ENCODE measurements at regions not wholly inside any gene's neighbourhood (a gene's known extent, or its start where the extent isn't known, plus 50 kb on each side); places are given as distances from the start of the nearest gene placed in this dataset.
"Not testable (repeated sequence)": the region's sequence is repeated elsewhere in the genome, so short reads cannot be mapped to it uniquely, and the experiment has no call there.

GRCh38 chr12:19771858-19772257 lies 332.6 kb downstream of the AEBP2 start:
- Histone ChIP-seq H3K36me3 (replicated peaks; ENCODE audit: insufficient read depth, low read length) (no peaks in the 10 kb centered on the region), H3K4me3 (ENCODE audit: low read length) (no peak overlapping the region), H3K4me1 (ENCODE audit: low read length) (no peaks in the 10 kb centered on the region), H3K27me3 (replicated peaks; ENCODE audit: insufficient read depth, low read length) (no peaks in the 10 kb centered on the region), H3K79me2 (ENCODE audit: low read length) (no peaks in the 10 kb centered on the region), H3K9me2 (replicated peaks; ENCODE audit: insufficient read depth, low read length) (no peaks in the 10 kb centered on the region), H3K27ac (ENCODE audit: low read length) (no peak overlapping the region), H3K4me2 (ENCODE audit: low read depth, low read length) (no peak overlapping the region), H3K9ac (ENCODE audit: low read length) (no peak overlapping the region), H4K20me1 (ENCODE audit: insufficient read depth, low read length) (no peaks in the 10 kb centered on the region), H2AFZ (ENCODE audit: low read length) (no peak overlapping the region), H3F3A (ENCODE audit: insufficient read depth, low read length) (no peaks in the 10 kb centered on the region), H3K9me3 (replicated peaks; ENCODE audit: insufficient read depth, low read length) (no peaks in the 10 kb centered on the region)
- no peak for DNase-seq
- no peak for TF ChIP-seq EZH2 (optimal IDR thresholded peaks at IDR 0.05; ENCODE audit: low read depth, low read length)
- TF ChIP-seq, protein P1, sequence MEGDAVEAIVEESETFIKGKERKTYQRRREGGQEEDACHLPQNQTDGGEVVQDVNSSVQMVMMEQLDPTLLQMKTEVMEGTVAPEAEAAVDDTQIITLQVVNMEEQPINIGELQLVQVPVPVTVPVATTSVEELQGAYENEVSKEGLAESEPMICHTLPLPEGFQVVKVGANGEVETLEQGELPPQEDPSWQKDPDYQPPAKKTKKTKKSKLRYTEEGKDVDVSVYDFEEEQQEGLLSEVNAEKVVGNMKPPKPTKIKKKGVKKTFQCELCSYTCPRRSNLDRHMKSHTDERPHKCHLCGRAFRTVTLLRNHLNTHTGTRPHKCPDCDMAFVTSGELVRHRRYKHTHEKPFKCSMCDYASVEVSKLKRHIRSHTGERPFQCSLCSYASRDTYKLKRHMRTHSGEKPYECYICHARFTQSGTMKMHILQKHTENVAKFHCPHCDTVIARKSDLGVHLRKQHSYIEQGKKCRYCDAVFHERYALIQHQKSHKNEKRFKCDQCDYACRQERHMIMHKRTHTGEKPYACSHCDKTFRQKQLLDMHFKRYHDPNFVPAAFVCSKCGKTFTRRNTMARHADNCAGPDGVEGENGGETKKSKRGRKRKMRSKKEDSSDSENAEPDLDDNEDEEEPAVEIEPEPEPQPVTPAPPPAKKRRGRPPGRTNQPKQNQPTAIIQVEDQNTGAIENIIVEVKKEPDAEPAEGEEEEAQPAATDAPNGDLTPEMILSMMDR (IDR thresholded peaks at IDR 0.05; ENCODE audit: low read length), result no peak
- TF ChIP-seq EZH2phosphoT487 (IDR thresholded peaks at IDR 0.05; ENCODE audit: low read length), result no peak

GRCh38 chr12:19772776-19773175 lies 333.5 kb downstream of the AEBP2 start:
- no peak overlapping the region for H3K27ac ChIP-seq (ENCODE audit: low read length)
- no peak overlapping the region for H3K9ac ChIP-seq (ENCODE audit: low read length)
- no peak overlapping the region for H3K4me3 ChIP-seq (ENCODE audit: low read length)
- DNase-seq, result no peak
- H3K27me3 ChIP-seq (replicated peaks; ENCODE audit: insufficient read depth, low read length), result no peaks in the 10 kb centered on the region
- H4K20me1 ChIP-seq (ENCODE audit: insufficient read depth, low read length), result no peaks in the 10 kb centered on the region
- no peak overlapping the region for H3K4me2 ChIP-seq (ENCODE audit: low read depth, low read length)
- no peaks in the 10 kb centered on the region for H3F3A ChIP-seq (ENCODE audit: insufficient read depth, low read length)
- no peaks in the 10 kb centered on the region for H3K4me1 ChIP-seq (ENCODE audit: low read length)
- H3K79me2 ChIP-seq (ENCODE audit: low read length), result no peaks in the 10 kb centered on the region
- H3K36me3 ChIP-seq (replicated peaks; ENCODE audit: insufficient read depth, low read length), result no peaks in the 10 kb centered on the region
- H3K9me3 ChIP-seq (replicated peaks; ENCODE audit: insufficient read depth, low read length), result no peaks in the 10 kb centered on the region
- H3K9me2 ChIP-seq (replicated peaks; ENCODE audit: insufficient read depth, low read length), result no peaks in the 10 kb centered on the region
- no peak overlapping the region for H2AFZ ChIP-seq (ENCODE audit: low read length)
- no peak for TF ChIP-seq EZH2phosphoT487 (IDR thresholded peaks at IDR 0.05; ENCODE audit: low read length)

DNA sequence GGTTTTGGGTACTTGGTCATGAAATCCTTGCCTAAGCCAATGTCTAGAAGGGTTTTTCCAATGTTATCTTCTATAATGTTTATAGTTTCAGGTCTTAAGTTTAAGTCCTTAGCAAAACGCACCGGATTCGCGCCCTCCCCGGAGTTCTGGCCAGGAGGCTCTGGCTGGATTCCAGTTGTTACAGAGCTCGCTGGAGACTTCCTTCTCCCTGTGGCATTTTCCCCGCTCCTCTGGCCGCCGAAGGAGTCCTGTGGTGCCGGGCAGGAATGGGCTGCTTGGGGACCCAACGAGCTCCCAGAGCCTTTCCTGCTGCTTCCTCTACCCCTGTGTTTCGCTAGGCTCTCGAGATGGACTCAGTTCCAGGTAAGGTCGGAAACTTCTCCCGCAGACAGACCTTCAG lies 335.9 kb downstream of the AEBP2 start:
- Histone ChIP-seq H3K9ac (ENCODE audit: low read length) (no peak overlapping the region), H3K36me3 (replicated peaks; ENCODE audit: insufficient read depth, low read length) (no peaks in the 10 kb centered on the region), H3K4me3 (ENCODE audit: low read length) (no peak overlapping the region), H3K27me3 (replicated peaks; ENCODE audit: insufficient read depth, low read length) (no peaks in the 10 kb centered on the region), H3K4me1 (ENCODE audit: low read length) (no peaks in the 10 kb centered on the region), H2AFZ (ENCODE audit: low read length) (no peak overlapping the region), H3K27ac (ENCODE audit: low read length) (no peak overlapping the region), H3K4me2 (ENCODE audit: low read depth, low read length) (no peak overlapping the region), H3K9me2 (replicated peaks; ENCODE audit: insufficient read depth, low read length) (no peaks in the 10 kb centered on the region), H3K9me3 (replicated peaks; ENCODE audit: insufficient read depth, low read length) (no peaks in the 10 kb centered on the region), H3K79me2 (ENCODE audit: low read length) (no peaks in the 10 kb centered on the region), H4K20me1 (ENCODE audit: insufficient read depth, low read length) (no peaks in the 10 kb centered on the region), H3F3A (ENCODE audit: insufficient read depth, low read length) (no peaks in the 10 kb centered on the region)
- TF ChIP-seq EZH2 (optimal IDR thresholded peaks at IDR 0.05; ENCODE audit: low read depth, low read length), result no peak
- DNase-seq, result no peak

DNA sequence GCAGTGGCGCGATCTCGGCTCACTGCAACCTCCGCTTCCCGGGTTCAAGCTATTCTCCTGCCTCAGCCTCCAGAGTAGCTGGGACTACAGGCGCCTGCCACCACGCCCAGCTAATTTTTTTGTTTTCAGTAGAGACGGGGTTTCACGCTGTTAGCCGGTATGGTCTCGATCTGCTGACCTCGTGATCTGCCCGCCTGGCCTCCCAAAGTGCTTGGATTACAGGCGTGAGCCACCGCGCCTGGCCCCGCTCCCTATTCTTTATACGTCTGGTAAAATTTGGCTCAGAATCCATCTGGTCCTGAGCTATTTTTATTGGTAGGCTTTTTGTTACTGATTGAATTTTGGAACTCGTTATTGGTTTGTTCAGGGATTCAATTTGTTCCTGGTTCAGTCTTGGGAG lies 336.7 kb downstream of the AEBP2 start:
- H3K4me2 ChIP-seq (ENCODE audit: low read depth, low read length); H3K9ac ChIP-seq (ENCODE audit: low read length); H3K36me3 ChIP-seq (replicated peaks; ENCODE audit: insufficient read depth, low read length); H3K27me3 ChIP-seq (replicated peaks; ENCODE audit: insufficient read depth, low read length); H3K4me3 ChIP-seq (ENCODE audit: low read length); H3K27ac ChIP-seq (ENCODE audit: low read length); H3K79me2 ChIP-seq (ENCODE audit: low read length); H3F3A ChIP-seq (ENCODE audit: insufficient read depth, low read length); H3K9me2 ChIP-seq (replicated peaks; ENCODE audit: insufficient read depth, low read length); DNase-seq; H3K4me1 ChIP-seq (ENCODE audit: low read length); H3K9me3 ChIP-seq (replicated peaks; ENCODE audit: insufficient read depth, low read length); H4K20me1 ChIP-seq (ENCODE audit: insufficient read depth, low read length); H2AFZ ChIP-seq (ENCODE audit: low read length): not testable (repeated sequence)

GRCh38 chr12:19778172-19778571 lies 338.9 kb downstream of the AEBP2 start:
- no peak for DNase-seq
- Histone ChIP-seq H3K79me2 (ENCODE audit: low read length) (no peaks in the 10 kb centered on the region), H3K9me3 (replicated peaks; ENCODE audit: insufficient read depth, low read length) (no peaks in the 10 kb centered on the region), H3K27me3 (replicated peaks; ENCODE audit: insufficient read depth, low read length) (no peaks in the 10 kb centered on the region), H4K20me1 (ENCODE audit: insufficient read depth, low read length) (no peaks in the 10 kb centered on the region), H3K9ac (ENCODE audit: low read length) (no peak overlapping the region), H3K4me1 (ENCODE audit: low read length) (no peaks in the 10 kb centered on the region), H3F3A (ENCODE audit: insufficient read depth, low read length) (no peaks in the 10 kb centered on the region), H3K27ac (ENCODE audit: low read length) (no peak overlapping the region), H3K36me3 (replicated peaks; ENCODE audit: insufficient read depth, low read length) (no peaks in the 10 kb centered on the region), H3K4me2 (ENCODE audit: low read depth, low read length) (no peak overlapping the region), H2AFZ (ENCODE audit: low read length) (no peak overlapping the region), H3K4me3 (ENCODE audit: low read length) (no peak overlapping the region), H3K9me2 (replicated peaks; ENCODE audit: insufficient read depth, low read length) (no peaks in the 10 kb centered on the region)
- TF ChIP-seq EZH2phosphoT487 (IDR thresholded peaks at IDR 0.05; ENCODE audit: low read length) (no peak), EZH2 (optimal IDR thresholded peaks at IDR 0.05; ENCODE audit: low read depth, low read length) (no peak)
- TF ChIP-seq, protein P1 (IDR thresholded peaks at IDR 0.05; ENCODE audit: low read length), result no peak
